GM21515 (cell line): ENCODE measurements at regions not wholly inside any gene's neighbourhood (a gene's known extent, or its start where the extent isn't known, plus 50 kb on each side); places are given as distances from the start of the nearest gene placed in this dataset.
"Not testable (repeated sequence)": the region's sequence is repeated elsewhere in the genome, so short reads cannot be mapped to it uniquely, and the experiment has no call there.

Experiments used
- ATAC-seq: cut with Tn5 transposase; IDR thresholded peaks from one replicate; pipeline ENCODE4 v1.9.1; 2021; ENCODE audit not compliant: unreplicated experiment

DNA sequence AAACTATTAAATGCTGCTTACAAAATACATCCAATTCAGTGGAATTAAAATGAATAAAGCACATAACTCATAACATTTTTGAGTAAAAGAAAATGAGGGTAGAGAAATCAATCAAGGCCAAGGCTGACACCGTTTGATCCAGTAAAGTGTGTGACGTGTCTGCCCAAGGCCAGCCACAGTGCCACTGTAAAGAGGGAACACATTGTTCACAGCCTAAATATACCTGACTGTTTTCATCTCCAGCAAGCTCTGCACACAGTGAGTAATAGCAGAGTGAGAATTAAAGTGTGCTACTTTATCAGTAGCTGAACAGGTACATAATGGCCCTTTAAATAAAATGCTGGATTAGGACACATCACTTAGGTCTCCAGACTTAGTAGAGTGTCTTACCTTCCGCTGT, 130.8 kb upstream of the DPP6 start:
- ATAC-seq, result no peak

DNA sequence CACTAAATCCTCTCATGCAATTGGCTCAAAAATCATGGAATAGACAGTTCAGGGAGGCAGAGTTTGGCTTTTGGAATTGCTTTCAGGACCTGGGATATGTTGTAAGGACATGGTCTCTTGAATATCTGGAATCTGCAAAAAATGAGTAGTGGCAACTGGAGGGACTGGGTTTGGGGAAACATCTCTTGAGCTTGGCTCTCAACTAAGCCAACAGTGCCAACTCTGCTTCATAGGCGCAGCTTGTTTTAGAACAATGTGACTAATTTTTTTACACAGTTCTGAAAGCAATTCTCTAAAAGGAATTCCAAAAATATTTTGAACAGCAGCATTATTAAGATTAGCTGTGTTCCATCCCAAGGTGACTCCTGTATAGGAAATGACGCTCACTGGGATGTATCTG, 121.5 kb upstream of the DPP6 start:
- ATAC-seq, result no peak

DNA sequence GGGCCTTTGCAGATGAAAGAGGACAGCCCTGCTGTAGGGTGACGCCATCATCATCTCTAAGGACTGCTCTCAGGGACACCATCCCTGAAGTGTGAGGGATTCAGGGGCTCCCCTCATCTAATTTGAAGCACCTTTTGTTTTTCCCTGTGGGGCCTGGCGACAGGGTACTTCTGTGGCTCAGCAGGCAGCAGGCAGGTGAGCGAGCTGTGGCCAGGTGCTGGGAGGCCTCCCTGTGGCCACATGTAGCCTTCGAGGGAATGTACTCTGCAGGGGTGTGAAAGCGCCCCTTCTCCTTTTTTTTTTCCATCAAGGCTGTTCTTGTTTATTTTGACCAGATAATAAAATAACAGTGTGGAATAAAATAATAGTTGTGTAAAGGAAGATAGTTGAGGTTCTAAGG, 118.2 kb upstream of the DPP6 start:
- ATAC-seq, result no peak

DNA sequence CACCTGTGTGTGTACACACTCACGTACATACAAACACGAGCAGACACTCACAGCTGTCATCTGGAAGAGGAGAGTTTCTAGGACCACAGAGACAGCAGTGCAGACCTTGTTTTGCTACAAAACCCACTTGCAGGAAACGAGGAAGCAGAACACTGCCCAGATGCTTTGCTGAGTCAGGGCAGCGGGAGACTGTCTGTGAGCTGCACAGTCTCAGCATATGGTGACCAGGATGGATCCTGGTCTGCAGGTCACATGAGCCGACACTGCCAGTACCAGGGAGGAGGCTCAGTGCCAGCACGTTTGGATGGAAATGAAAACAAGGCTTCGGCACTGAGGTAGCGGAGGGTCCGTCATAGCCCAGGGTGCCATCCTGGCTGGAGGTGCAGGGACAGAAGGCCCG, 117.6 kb upstream of the DPP6 start:
- no peak for ATAC-seq

DNA sequence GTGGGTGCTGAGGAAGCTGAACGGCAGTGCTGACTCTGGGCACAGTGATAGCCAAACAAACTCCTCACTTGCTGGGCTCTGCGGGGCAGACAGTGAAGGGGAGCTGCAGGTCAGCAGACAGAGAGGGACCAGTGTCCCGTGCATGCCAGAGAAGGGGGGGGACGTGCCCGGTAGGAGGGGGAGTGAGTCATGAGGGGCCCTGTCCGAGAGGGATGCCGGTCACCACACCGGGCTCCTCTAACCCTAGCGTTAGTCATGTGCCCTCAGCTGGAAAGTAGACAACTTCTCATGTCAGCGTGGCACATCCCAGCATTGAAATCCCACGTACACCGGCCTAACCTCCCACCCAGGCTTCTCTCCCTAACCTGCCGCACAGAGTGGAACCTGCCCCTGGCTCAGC, 117.1 kb upstream of the DPP6 start:
- no peak for ATAC-seq

DNA sequence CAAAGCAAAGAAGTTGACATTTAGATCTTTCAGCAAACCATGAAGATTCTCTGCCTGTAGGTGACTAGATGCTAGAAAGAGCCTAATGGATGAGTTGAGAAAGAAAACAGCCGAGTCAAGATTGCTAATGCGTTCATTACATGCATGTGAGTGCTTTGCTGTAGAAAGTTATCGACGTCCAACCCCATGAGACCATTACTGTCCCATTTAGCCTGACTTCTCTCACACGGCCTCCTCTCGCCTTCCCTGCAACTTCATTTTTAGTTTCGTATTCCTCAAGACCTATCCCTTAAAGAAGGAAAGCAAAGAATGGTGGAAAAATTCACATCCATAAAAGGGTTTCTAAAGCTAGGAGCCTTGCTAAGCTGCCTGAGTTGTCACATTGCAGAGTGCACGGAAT, 113.7 kb upstream of the DPP6 start:
- ATAC-seq, result no peak

DNA sequence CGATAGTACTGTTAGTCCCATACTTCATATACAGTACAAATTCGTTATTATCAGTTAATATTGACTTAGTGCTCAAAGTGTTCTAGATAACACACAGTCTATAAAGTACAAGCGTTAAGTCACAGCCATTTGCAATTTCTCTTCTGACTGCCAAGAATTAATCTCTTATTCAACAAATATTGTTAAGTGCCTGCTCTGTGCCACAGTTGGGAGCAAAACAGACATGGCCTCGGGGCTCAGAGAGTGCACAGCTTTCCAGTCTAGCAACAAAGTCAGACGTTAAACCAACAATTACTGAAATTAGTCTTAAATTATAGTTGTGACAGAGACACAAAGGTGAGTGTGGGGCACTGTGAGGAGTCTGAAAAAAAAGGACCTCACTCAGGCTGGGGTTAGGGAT, 113.0 kb upstream of the DPP6 start:
- no peak for ATAC-seq

DNA sequence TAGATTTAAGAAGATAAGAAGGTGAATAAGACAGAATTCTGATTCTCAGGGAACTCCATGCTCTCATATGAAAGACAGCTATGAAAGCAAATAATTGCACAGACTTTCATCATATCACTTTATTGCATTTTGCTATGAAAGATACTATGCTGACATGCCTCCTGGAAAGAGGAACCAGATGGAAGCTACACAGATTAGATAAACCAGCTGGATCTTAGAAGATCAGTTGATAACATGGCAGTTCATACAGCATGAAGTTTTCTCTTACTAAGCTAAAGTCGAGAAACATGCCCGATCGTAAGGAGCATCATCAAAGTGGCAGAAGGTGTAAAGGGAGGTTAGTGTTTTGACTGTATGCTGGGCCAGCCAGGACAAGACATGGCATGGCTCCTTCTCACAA, 112.5 kb upstream of the DPP6 start:
- no peak for ATAC-seq

DNA sequence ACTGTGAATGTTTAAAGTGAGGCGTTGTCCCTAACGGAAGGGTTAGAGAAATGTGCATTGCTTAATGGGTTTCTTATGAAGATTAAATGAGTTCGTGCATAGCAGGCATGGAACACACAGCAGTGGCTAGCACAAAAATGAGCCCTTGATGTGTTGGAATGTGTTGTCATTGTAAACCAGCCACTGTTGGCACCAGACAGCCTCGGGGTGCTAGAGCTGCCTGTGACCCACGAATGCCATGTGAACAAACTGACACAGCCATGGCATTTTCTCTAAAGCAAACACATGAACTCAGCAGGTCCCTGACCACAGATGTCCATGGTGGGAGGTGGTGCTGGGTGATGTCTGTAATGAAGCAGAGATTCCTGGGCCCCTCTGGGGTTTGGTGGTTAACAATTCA, 111.1 kb upstream of the DPP6 start:
- no peak for ATAC-seq

DNA sequence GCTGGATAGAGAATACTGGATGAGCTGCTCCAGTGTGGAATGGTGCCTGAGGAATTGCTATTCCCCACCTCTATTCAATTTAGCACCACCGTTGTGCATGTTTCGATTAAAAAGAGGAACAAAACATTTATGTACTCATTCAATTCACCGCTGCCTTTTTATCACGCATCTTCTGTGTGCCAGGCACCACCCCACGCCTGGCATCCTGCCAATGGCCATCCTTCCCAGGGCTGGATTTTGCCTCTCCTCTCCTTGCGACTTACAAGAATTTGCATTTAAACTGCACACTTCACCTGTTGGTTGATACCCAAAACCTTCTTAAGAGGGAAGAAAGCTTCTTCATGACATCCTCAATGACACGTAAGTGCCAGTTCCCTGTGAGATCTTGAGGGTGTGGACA, 110.2 kb upstream of the DPP6 start:
- no peak for ATAC-seq

DNA sequence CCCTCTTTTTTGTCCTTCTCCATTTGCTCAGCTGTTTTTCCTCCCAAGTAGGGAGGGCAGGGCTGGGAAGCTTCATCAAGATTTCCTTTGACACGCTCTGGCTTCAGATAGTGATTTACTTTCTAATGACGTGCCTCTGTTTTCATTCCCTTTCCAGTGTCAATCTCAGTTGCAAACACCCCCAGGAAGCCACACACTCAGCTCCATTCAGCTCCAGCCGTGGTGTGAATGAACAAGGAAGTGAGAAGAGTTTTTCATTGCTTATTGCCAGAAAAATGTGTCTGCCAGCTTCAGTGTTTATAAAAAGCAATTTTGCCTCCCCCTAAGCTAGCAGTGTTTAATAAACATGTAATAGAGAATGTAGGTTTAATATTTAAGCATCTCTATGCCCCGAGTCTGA, 108.7 kb upstream of the DPP6 start:
- ATAC-seq, result no peak

DNA sequence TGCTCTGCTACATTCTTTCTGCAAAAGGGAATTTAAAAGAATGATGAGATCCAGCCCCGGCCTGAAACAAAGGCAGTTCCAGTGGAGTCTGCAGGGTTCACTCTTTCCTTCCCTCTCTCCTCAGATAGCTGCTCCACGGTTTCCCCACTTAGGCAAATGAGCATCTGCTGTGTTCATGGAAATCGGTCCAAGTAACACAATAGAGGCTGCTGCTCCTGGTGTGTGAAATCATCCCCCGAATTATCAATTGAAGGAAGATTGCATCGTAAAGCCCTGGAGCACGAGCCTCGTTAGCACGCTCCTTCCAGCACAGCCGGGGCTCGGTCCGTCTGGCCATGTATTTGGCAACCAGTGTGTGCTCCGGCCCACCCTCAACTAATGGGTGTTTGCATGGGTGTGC, 108.3 kb upstream of the DPP6 start:
- ATAC-seq, result no peak

DNA sequence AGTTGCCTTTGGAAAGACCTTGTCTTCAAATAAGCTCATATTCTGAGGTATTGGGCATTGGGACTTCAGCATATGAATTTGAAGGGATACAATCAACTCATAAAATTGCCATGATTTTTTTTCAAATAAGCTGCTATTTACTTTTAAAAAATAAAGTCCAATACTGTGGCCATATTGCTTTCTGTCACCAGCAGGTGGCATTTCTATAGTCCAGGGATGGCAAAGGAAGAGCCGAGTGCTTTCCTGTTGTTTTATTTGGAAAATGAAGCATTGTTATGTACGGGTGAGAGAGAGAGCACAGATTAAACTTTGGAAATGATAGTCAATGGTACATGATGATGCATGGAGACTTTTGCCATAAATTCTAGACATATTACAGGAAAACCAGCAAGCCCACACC, 104.1 kb upstream of the DPP6 start:
- ATAC-seq, result no peak

DNA sequence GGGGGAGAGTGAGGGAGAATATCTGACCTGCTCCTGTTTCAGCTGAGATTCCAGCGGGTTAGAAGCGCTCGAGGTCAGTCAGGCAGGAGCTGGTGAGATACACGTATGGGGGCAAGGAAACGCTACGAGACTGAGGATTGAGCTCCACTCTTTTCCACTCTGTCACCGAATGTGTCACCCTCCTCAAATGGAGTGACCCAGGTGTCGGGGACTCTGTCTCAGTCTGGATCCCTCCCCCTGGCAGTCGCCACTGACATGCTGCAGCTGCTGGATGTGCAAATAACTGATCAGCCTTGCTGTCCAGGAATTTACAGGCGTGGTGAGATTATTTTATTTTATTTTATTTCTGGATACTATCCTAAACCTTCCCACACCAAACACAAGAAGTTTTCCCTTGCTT, 100.9 kb upstream of the DPP6 start:
- no peak for ATAC-seq

DNA sequence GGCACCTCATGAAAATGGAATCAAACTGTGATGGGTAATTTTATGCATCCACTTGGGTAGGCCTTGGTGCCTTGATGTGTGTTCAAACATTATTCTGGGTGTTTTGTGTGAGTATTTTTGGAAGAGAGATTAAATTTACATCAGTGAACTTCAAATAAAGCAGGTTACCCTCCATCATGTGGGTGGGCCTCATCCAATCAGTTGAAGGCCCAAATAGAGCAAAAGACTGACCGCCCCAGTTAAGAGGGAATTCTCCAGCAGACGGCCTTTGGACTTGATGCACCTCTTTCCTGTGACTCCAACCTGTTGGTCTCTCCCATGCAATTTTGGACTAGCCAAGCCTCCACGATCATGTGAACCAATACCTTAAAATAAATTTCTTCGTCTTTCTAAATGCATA, 97.7 kb upstream of the DPP6 start:
- ATAC-seq, result no peak

DNA sequence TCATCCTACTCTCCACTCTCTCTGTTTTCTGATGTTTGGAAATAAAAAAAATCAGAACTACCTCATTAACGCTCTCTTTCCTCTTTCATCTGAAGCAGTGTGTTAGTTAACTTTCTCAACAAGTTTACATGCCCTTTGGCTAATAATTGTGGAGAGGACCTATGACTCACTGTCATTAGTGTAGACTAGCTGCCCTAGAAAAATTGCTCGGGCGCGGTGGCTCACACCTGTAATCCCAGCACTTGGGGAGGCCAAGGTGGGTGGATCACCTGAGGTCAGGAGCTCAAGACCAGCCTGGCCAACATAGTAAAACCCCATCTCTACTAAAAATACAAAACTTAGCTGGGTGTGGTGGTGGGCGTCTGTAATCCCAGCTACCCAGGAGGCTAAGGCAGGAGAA, 94.5 kb upstream of the DPP6 start:
- not testable (repeated sequence) for ATAC-seq

DNA sequence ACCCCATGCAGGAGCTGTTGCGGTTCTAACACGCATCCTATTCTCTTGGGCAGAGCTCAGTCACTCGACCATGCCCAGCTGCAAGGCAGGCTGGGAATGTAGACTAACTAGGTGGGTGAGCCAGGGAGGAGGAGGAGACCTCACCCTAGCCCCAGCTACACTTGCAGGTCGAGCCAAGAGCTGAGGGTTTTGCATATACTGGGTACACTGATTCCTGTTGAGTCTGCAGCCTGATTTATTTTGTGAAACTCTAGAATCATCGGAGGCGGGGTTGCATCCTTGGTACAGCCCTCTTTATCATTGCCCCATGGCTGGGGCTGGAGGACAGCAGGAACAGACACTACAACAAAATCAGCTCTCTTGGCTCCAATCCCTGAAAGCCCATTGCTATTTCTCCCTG, 93.8 kb upstream of the DPP6 start:
- not testable (repeated sequence) for ATAC-seq

DNA sequence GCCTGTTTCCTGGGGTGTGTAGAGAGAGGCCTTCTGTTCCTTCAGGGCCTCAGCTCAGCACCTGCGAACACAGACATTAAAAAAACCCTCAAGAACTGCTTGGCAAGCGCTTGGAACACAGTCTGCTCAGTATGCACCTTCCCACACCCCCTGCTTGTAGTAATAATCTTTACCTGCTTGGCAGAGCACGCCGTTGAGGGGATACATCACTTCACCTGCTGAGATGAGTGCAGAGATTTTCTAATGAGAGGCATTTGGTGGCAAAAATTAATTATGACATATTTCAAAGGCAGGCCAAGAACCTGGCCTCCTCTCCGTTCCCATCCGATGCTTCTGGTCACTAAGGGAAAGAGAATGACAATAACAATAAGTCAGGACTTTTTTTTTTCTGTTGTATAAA, 93.4 kb upstream of the DPP6 start:
- ATAC-seq, result not testable (repeated sequence)

DNA sequence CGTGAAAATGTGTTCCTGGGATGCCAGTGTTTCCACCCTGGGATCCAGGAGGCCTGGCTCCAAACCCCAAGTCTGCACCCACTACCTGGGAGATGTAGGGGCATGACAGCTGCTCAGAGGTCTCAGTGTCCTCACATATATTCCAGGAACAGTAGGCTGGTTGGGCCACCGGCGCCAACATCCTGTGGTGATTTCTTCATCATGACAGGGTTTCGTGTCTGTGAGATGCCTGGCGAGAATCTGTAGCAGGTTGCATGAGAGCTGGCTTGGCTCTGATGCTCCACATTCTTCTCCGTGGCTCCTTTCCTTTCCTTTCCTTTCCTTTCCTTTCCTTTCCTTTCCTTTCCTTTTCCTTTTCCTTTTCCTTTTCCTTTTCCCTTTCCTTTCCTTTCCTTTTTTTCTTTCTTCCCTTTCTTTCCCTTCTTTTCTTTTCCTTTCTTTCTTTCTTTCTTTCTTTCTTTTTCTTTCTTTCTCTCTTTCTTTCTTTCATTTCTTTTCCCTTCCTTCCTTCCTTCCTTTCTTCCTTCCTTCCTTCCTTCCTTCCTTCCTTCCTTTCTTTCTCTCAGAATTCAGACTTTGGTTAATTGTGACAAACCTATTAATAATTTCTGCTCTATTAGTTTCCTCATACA, 87.6 kb upstream of the DPP6 start:
- ATAC-seq, result not testable (repeated sequence)

DNA sequence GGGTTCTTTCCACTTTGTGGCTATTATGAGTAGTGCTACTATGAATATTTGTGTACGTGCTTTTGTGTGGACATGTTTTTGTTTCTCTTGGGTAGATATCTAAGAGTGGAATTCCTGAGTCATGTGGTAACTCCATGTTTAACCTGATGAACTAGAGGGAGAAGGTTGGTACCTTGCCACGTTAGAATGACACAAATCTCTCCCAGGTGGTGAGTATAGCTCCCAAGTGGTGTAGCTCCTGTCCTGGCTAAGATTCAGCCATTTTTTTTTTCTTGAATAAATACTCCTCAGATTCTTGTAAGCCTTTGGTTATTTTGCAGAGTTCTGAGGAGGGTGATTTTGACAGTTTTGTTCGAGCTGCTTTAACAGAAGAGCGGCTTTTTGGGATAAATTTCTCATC, 83.2 kb upstream of the DPP6 start:
- not testable (repeated sequence) for ATAC-seq

DNA sequence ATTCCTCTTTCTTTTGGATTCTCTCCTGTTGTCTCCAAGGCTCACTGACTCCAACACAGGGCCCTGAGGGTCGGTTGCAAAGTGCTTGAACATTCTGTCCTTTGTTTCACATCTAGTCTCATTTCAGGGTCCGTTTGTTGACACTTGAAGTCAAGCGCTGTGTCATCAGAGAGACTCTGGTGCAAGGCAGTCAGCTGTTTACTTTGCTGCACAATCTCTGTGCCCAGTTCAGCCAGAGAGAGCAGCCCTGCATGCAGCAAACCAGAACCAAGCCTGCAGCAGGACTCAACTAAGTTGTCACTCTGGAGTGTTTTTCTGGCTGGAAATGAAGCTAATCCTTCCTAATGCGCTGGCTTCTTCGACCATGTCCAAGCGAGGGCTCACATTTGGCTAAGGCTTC, 77.6 kb upstream of the DPP6 start:
- not testable (repeated sequence) for ATAC-seq

DNA sequence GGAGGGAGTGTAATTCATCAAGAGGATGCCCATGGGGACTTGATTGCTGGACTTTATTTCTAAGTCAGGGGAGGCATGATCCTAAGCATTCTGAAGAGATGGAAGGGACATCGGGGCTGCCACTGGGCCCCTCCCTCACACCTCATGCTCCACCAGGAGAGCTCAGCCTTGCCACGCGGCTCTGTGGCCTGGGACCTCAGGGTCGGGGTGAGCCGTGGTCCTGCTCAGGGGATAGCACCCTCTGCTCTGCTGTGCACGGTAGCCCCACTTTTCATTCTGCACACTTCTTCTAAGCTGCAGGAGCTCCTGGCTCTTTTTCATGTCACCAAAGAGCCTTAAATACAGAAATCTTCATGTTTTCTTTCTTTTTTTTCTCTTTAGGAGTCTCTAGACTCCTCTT, 75.5 kb upstream of the DPP6 start:
- not testable (repeated sequence) for ATAC-seq

DNA sequence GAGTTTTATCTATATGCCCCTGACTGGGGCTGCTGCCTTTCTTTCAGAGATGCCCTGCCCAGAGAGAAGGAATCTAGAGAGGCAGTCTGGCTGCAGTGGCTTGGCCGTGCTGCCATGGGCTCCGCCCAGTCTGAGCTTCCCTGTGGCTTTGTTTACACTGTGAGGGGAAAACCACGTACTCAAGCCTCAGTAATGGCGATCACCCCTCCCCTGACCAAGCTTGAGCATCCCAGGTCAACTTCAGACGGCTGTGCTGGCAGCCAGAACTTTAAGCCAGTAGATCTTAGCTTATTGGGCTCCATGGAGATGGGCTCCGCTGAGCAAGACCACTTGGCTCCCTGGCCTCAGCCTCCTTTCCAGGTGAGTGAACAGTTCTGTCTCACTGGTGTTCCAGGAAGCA, 69.0 kb upstream of the DPP6 start:
- ATAC-seq, result not testable (repeated sequence)
